Stimulated activated CD4-positive, alpha-beta T cell treated with anti-CD3 and anti-CD28 coated beads, TNF-alpha, amount 100 ng/mL, for 1 hour (primary cell): ENCODE measurements at regions not wholly inside any gene's neighbourhood (a gene's known extent, or its start where the extent isn't known, plus 50 kb on each side); places are given as distances from the start of the nearest gene placed in this dataset.

ENCODE experiments used
- DNase-seq, 3 donors: peaks; one replicate each; pipeline ENCODE4 v3.0.0-alpha.2; 2020; ENCODE audit warnings: low read depth in 3 of 3, low spot score in 1 of 3

- no peak for DNase-seq
These were observed 97.2 kb upstream of the GPC1 start for GRCh38 chr2:240338274-240338673.

- DNase-seq: no peak
These were observed 95.8 kb upstream of the GPC1 start for GRCh38 chr2:240339411-240340360.

- no peak for DNase-seq
These were observed 95.1 kb upstream of the GPC1 start for GRCh38 chr2:240340361-240340761.

- DNase-seq: no peak
These were observed 94.4 kb upstream of the GPC1 start for GRCh38 chr2:240341064-240341463.

- no peak for DNase-seq
These were observed 91.9 kb upstream of the GPC1 start for GRCh38 chr2:240343548-240343947.

- DNase-seq: no peak
These were observed 90.6 kb upstream of the GPC1 start for GRCh38 chr2:240344904-240345303.

GRCh38 chr2:240346015-240346752, 89.3 kb upstream of the GPC1 start:
- no peak for DNase-seq

GRCh38 chr2:240346753-240347372, 88.6 kb upstream of the GPC1 start:
- no peak for DNase-seq

GRCh38 chr2:240347373-240347940, 88.0 kb upstream of the GPC1 start:
- DNase-seq: no peak

- no peak for DNase-seq
These were observed 87.4 kb upstream of the GPC1 start for GRCh38 chr2:240347949-240348500.

GRCh38 chr2:240348522-240348921, 86.9 kb upstream of the GPC1 start:
- no peak for DNase-seq

GRCh38 chr2:240349133-240350005, 86.1 kb upstream of the GPC1 start:
- no peak for DNase-seq

GRCh38 chr2:240350006-240350355, 85.5 kb upstream of the GPC1 start:
- DNase-seq: no peak

GRCh38 chr2:240350696-240351087, 84.8 kb upstream of the GPC1 start:
- no peak for DNase-seq

GRCh38 chr2:240351088-240351741, 84.2 kb upstream of the GPC1 start:
- no peak for DNase-seq

GRCh38 chr2:240351826-240352426, 83.5 kb upstream of the GPC1 start:
- no peak for DNase-seq

- no peak for DNase-seq
These were observed 82.2 kb upstream of the GPC1 start for GRCh38 chr2:240353086-240353798.

- no peak for DNase-seq
These were observed 81.5 kb upstream of the GPC1 start for GRCh38 chr2:240353944-240354343.
